ENCODE measurements at regions not wholly inside any gene's neighbourhood (a gene's known extent, or its start where the extent isn't known, plus 50 kb on each side); places are given as distances from the start of the nearest gene placed in this dataset.

GRCh38 chr21:29443411-29444010, 144.8 kb downstream of the BACH1 start:
- no peak for DNase-seq

DNA sequence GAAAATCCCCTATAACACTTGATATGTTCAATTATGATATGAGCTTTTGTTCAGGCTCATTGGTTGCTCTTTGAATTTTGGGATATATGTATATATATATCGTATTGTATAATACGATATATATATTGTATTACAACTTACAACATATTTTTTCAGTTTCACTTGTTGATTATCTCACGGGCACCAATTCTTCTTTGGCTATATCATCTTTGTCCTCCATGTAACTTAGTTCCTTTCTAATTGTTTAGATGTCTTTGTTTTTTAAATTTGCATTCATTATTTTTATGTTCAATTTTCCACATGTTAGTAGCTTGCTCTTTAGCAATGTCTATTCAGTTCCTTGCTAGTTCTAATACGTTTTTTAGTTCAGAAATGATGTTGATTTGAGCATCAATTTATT, 150.0 kb downstream of the BACH1 start:
- no peak for DNase-seq

DNA sequence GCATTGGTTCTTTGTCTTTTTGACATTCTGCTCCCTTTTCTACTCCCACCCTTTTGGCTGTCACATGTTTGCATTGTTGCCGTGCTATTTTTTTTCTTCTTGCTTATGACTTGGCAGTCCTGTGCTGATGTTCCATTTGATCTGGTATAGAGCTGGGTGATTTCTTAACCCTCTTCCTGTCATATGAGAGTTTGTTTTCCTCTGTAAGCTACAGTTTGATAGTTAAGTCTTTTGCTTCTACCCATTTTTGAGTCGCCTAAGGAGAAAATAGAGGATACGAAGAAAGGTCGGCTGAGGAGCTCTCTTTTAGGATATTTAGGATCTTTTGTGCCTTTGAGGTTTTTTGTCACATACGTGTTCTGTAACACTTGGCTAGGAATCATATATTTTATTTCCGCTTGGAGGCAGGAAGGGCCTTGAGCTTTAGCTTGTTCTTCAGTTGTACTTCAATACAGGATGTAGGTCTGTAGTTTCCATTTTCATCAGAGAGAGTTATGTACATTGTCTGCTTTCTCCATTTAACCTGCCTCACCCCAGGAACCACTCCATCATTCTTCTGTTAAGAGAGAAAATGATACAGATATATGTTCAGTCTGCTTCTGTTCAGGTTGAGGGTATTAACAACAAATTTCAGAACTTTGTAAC, 150.7 kb downstream of the BACH1 start:
- no peak for DNase-seq

GRCh38 chr21:29450058-29450457, 151.3 kb downstream of the BACH1 start:
- no peak for DNase-seq

DNA sequence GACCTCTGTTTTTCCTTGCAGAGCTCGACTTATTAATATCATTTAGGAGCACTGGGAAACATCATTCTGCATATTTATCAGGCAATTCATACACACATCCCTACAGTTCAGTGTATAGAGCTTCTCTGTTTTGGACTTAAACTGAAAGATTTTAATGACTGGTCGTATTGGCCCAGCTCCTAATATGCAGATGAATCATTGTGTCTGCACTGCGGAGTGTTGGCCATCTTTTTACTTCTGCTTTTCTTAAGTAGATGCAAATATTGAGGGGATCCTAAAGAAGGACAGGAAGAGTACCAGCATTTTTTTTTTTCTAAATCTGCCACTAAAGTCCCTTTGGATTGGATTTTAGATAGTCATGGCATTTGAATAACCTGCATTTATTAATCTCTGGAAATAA, 154.8 kb downstream of the BACH1 start:
- no peak for DNase-seq

- no peak for DNase-seq
Observed at GRCh38 chr21:29454179-29454578, 155.5 kb downstream of the BACH1 start.

GRCh38 chr21:29462479-29462878, 163.8 kb downstream of the BACH1 start:
- DNase-seq = no peak

DNA sequence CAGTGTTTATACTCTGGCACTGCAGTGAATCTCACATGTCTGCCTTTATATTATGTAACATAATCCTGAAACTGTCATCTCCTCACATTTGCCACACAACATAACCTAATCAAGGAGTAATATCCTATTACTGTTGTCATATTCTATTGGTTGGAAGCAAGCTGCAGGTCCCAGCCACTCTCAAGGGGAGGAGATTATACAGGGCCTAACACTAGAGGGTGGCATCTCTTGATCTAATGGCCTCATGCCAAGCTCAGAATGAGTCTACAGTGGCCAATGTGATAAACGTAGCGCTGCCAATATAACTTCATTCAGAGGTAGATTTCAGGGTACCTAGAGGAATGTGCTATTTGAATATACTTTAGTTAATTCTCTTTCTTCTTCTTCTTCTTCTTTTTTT, 166.8 kb downstream of the BACH1 start:
- DNase-seq = no peak

DNA sequence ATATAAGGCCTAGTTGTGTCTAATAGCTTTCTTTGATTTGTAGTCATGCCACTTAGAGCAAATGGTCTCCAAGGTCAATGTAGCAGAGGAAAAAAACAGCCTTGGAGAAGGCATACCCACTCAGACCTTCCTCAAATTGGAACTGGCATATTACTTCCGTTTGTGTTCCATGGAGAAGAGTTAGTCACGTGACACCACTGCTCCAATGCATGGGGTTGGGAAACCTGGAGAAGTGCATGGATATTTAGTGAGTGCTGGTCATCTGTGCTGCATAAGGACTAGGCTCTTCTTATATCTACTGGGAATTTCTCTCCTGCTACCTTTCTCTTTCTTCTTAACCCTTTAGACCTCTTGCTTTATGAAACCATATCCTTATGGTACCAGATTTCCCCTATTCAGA, 167.8 kb downstream of the BACH1 start:
- DNase-seq = no peak

DNA sequence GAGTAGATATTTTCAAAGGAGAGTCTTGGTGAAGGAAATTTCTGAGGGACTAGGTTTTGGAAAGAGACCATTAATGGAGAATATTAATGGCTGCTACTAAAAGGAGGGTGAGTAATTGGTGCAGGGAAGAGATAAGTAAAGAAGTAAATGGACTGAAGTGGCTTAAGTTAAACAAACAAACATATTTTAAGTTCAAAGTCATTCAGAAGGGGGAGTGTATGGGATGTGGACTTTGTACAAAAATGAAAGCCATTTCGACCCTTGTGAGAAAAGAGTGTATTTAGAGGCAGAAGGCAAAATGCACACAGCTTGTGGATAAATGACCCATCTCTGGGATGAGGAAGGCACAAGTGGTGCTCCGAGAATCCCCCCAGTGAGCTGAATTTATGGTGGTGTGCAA, 171.7 kb downstream of the BACH1 start:
- DNase-seq = no peak

DNA sequence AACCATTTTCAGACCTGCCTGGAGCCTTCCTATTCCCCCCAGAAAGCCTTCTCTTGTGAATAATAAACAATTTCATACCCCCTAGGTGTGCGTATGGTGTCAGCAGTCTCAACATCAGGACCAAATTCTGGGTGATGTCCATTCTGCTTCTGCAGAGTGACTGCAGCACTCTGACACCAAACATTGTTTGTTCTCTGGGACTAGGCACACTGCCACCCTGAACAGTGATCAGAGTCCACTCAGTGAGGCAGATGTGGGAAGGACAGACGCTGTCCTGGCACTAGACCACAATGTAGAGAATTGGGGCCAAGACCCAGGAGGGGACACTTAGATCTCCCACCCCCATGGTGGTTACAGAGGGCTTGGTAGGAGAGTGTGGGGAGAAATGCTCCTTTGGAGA, 175.1 kb downstream of the BACH1 start:
- no peak for DNase-seq

GRCh38 chr21:29475329-29475728, 176.6 kb downstream of the BACH1 start:
- no peak for DNase-seq

- no peak for DNase-seq
Observed at GRCh38 chr21:29477347-29477746, 178.6 kb downstream of the BACH1 start.

DNA sequence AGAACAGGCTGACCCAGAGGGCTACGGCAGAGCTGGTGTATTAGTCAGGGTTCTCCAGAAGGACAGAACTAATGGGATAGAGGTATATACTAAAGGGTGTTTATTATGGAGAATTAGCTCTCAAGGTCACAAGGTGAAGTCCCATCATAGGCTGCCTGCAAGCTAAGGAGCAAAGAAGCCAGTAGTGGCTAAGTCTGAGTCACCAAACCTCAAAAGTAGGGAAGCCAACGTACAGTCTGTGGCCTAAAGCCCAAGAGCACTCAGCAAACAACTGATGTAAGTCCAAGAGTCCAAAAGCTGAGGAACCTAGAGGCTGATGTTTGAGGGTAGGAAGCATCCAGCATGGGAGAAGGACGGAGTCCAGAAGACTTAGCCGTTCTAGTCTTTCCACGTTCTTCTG, 179.2 kb downstream of the BACH1 start:
- DNase-seq = no peak

- no peak for DNase-seq
Observed at GRCh38 chr21:29481081-29481480, 182.4 kb downstream of the BACH1 start.

DNA sequence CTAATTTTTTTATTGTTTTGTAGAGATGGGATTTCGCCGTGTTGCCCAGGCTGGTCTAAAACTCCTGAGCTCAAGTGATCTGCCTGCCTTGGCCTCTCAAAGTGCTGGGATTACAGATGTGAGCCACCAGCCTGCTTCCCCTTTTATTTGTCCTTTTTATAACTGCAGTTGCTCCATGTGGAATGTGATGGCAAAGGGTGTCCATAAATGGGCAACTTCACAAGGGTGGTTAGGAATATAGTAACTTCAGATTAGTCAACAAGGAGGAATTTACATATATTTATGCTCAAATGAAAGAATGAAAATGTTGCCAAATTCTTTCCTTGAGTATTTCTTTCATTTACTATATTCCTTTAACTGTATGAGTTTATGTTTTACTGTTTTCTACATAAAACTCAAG, 182.9 kb downstream of the BACH1 start:
- DNase-seq = no peak

GRCh38 chr21:29486306-29486807, 187.6 kb downstream of the BACH1 start:
- no peak for DNase-seq

Data from SIG-M5 (cell line).